Fibroblast of lung (primary cell): ENCODE measurements at regions not wholly inside any gene's neighbourhood (a gene's known extent, or its start where the extent isn't known, plus 50 kb on each side); places are given as distances from the start of the nearest gene placed in this dataset.

Experiments used
- DNase-seq, 2 donors: peaks; one replicate each; pipeline versions ENCODE4 v3.0.0 to v3.0.0-alpha.2; 2010; ENCODE audit warnings: low read depth in 2 of 2
- H2AFZ ChIP-seq: 2 replicates; pipeline ENCODE4 v1.5.1; 2012; ENCODE audit warnings: low read length, control low read depth, inconsistent platforms
- H3K27ac ChIP-seq: 2 replicates; pipeline ENCODE4 v1.5.1; 2011; ENCODE audit warnings: low read length, control low read depth; ENCODE audit not compliant: insufficient read depth
- H3K27me3 ChIP-seq: 2 replicates; pipeline ENCODE4 v1.5.1; 2011; ENCODE audit warnings: mild to moderate bottlenecking, low read length; ENCODE audit not compliant: control insufficient read depth, insufficient read depth
- H3K36me3 ChIP-seq: 2 replicates; pipeline ENCODE4 v1.5.1; 2011; ENCODE audit warnings: low read length; ENCODE audit not compliant: control insufficient read depth, insufficient read depth
- H3K4me1 ChIP-seq: 2 replicates; pipeline ENCODE4 v1.5.1; 2011; ENCODE audit warnings: low read length; ENCODE audit not compliant: control insufficient read depth, insufficient read depth; ENCODE audit errors: extremely low read depth
- H3K4me2 ChIP-seq: 2 replicates; pipeline ENCODE4 v1.5.1; 2011; ENCODE audit warnings: low read length, control low read depth; ENCODE audit not compliant: insufficient read depth; ENCODE audit errors: extremely low read depth
- H3K4me3 ChIP-seq, 4 experiments: fragments of 200-600 bp in 1 of 4; sonication (generic) in 1 of 4; replicated peaks in 1 of 4; 2 replicates each; pipeline ENCODE4 v1.5.1; 2011 to 2016; ENCODE audit warnings: low read length in 4 of 4, low read depth in 3 of 4, mild to moderate bottlenecking in 3 of 4, control low read depth in 2 of 4, inconsistent platforms in 1 of 4, mixed read lengths in 1 of 4; ENCODE audit not compliant: insufficient read depth in 1 of 4; ENCODE audit errors: control extremely low read depth in 1 of 4
- H3K79me2 ChIP-seq: 2 replicates; pipeline ENCODE4 v1.5.1; 2012; ENCODE audit warnings: mild to moderate bottlenecking, low read length, inconsistent platforms; ENCODE audit not compliant: control insufficient read depth, insufficient read depth
- H3K9ac ChIP-seq: 2 replicates; pipeline ENCODE4 v1.5.1; 2011; ENCODE audit warnings: mild to moderate bottlenecking, low read length, control low read depth; ENCODE audit not compliant: insufficient read depth
- H3K9me3 ChIP-seq: 2 replicates; pipeline ENCODE4 v1.5.1; 2012; ENCODE audit warnings: low read depth, low read length; ENCODE audit not compliant: control insufficient read depth, insufficient read depth
- H4K20me1 ChIP-seq: 2 replicates; pipeline ENCODE4 v1.5.1; 2011; ENCODE audit warnings: low read length; ENCODE audit not compliant: control insufficient read depth, insufficient read depth; ENCODE audit errors: extremely low read depth
- CTCF ChIP-seq, 2 donors: IDR thresholded peaks in 1 of 2; conservative IDR thresholded peaks in 1 of 2; 1 replicate in 1 of 2; 2 replicates in 1 of 2; pipeline ENCODE4 v1.5.1; 2011 to 2012; ENCODE audit warnings: low read length in 2 of 2, control low read depth in 1 of 2, inconsistent platforms in 1 of 2, low read depth in 1 of 2, mild to moderate bottlenecking in 1 of 2
- EZH2 ChIP-seq: IDR thresholded peaks from 2 replicates; pipeline ENCODE4 v1.5.1; 2012; ENCODE audit warnings: low read length, control low read depth, mild to moderate bottlenecking; ENCODE audit errors: missing control alignments

GRCh38 chr1:29527314-29528004, 291.1 kb downstream of the PTPRU start:
- no peaks in the 10 kb centered on the region for H3K27me3 ChIP-seq
- H3K79me2 ChIP-seq, result no peaks in the 10 kb centered on the region
- no peak for DNase-seq
- H4K20me1 ChIP-seq, result no peaks in the 10 kb centered on the region
- no peaks in the 10 kb centered on the region for H3K36me3 ChIP-seq
- H2AFZ ChIP-seq, result no peak overlapping the region
- no peak for TF ChIP-seq CTCF (conservative IDR thresholded peaks at IDR 0.05 in 1 of 2, IDR thresholded peaks at IDR 0.05 in 1 of 2; ENCODE audit: low read depth in 1 of 2, low read length in 2 of 2)
- no peak for TF ChIP-seq EZH2
- H3K9ac ChIP-seq, result no peak overlapping the region
- no peak overlapping the region for H3K27ac ChIP-seq
- H3K4me1 ChIP-seq, result no peaks in the 10 kb centered on the region
- H3K4me2 ChIP-seq, result no peak overlapping the region
- H3K9me3 ChIP-seq, result no peaks in the 10 kb centered on the region
- no peak overlapping the region for H3K4me3 ChIP-seq

- H3K27me3 ChIP-seq, result no peaks in the 10 kb centered on the region
- no peak overlapping the region for H3K4me2 ChIP-seq
- H3K4me1 ChIP-seq, result no peaks in the 10 kb centered on the region
- no peak overlapping the region for H3K27ac ChIP-seq
- H3K36me3 ChIP-seq, result no peaks in the 10 kb centered on the region
- no peak overlapping the region for H2AFZ ChIP-seq
- DNase-seq, result no peak
- TF ChIP-seq CTCF (conservative IDR thresholded peaks at IDR 0.05 in 1 of 2, IDR thresholded peaks at IDR 0.05 in 1 of 2; ENCODE audit: low read depth in 1 of 2, low read length in 2 of 2) (no peak), EZH2 (no peak)
- no peak overlapping the region for H3K4me3 ChIP-seq
- no peaks in the 10 kb centered on the region for H3K9me3 ChIP-seq
- H3K79me2 ChIP-seq, result no peaks in the 10 kb centered on the region
- no peaks in the 10 kb centered on the region for H4K20me1 ChIP-seq
- H3K9ac ChIP-seq, result no peak overlapping the region
Observed at GRCh38 chr1:29525941-29526340, 289.6 kb downstream of the PTPRU start.

- H3K9me3 ChIP-seq, result no peaks in the 10 kb centered on the region
- H3K79me2 ChIP-seq, result no peaks in the 10 kb centered on the region
- no peak overlapping the region for H3K4me3 ChIP-seq
- H4K20me1 ChIP-seq, result no peaks in the 10 kb centered on the region
- no peak overlapping the region for H3K4me2 ChIP-seq
- no peak overlapping the region for H3K9ac ChIP-seq
- no peaks in the 10 kb centered on the region for H3K27me3 ChIP-seq
- TF ChIP-seq EZH2 (no peak), CTCF (conservative IDR thresholded peaks at IDR 0.05 in 1 of 2, IDR thresholded peaks at IDR 0.05 in 1 of 2; ENCODE audit: low read depth in 1 of 2, low read length in 2 of 2) (no peak)
- H2AFZ ChIP-seq, result no peak overlapping the region
- H3K27ac ChIP-seq, result no peak overlapping the region
- H3K36me3 ChIP-seq, result no peaks in the 10 kb centered on the region
- DNase-seq, result no peak
- H3K4me1 ChIP-seq, result no peaks in the 10 kb centered on the region
Observed at GRCh38 chr1:29524285-29525065, 288.2 kb downstream of the PTPRU start.
